Keratinocyte (primary cell): ENCODE measurements at regions not wholly inside any gene's neighbourhood (a gene's known extent, or its start where the extent isn't known, plus 50 kb on each side); places are given as distances from the start of the nearest gene placed in this dataset.

Source experiments
- DNase-seq: peaks from one replicate; pipeline ENCODE4 v3.0.0-alpha.2; 2011; ENCODE audit warnings: low read depth, missing footprints, low spot score
- FAIRE-seq: peaks from 2 replicates; lab custom pipeline; 2011; peaks lifted over from hg19 to GRCh38; lab: Jason Lieb, UNC
- H2AFZ ChIP-seq: 2 replicates; pipeline ENCODE4 v1.6.0; 2012; ENCODE audit warnings: low read length, control low read depth, inconsistent platforms; ENCODE audit not compliant: control insufficient read depth
- H3K27ac ChIP-seq: 2 replicates; pipeline ENCODE4 v1.5.1; 2011; ENCODE audit warnings: low read length; ENCODE audit not compliant: control insufficient read depth, insufficient read depth
- H3K27me3 ChIP-seq: 3 replicates; pipeline ENCODE4 v1.6.0; 2011; ENCODE audit warnings: low read length; ENCODE audit not compliant: control insufficient read depth, insufficient read depth; ENCODE audit errors: extremely low read depth
- H3K36me3 ChIP-seq, 2 experiments: 2 replicates in 1 of 2; 3 replicates in 1 of 2; pipeline ENCODE4 v1.5.1; 2011; ENCODE audit warnings: low read length in 2 of 2, mild to moderate bottlenecking in 1 of 2; ENCODE audit not compliant: control insufficient read depth in 2 of 2, insufficient read depth in 2 of 2; ENCODE audit errors: extremely low read depth in 1 of 2
- H3K4me1 ChIP-seq: 3 replicates; pipeline ENCODE4 v1.5.1; 2011; ENCODE audit warnings: low read length; ENCODE audit not compliant: control insufficient read depth, insufficient read depth; ENCODE audit errors: extremely low read depth
- H3K4me2 ChIP-seq: 3 replicates; pipeline ENCODE4 v1.6.0; 2011; ENCODE audit warnings: low read depth, low read length; ENCODE audit not compliant: control insufficient read depth, insufficient read depth; ENCODE audit errors: extremely low read depth
- H3K4me3 ChIP-seq, 3 experiments: fragments of 200-600 bp in 1 of 3; sonication (generic) in 1 of 3; 2 replicates in 2 of 3; 3 replicates in 1 of 3; pipeline ENCODE4 v1.5.1; 2011 to 2016; ENCODE audit warnings: low read length in 3 of 3, mild to moderate bottlenecking in 3 of 3, control low read depth in 2 of 3, inconsistent platforms in 1 of 3, low read depth in 1 of 3, mixed read lengths in 1 of 3, mixed run types in 1 of 3, moderate library complexity in 1 of 3; ENCODE audit not compliant: control insufficient read depth in 2 of 3, insufficient read depth in 2 of 3; ENCODE audit errors: extremely low read depth in 1 of 3
- H3K79me2 ChIP-seq: 2 replicates; pipeline ENCODE4 v1.6.0; 2012; ENCODE audit warnings: low read length; ENCODE audit not compliant: control insufficient read depth, insufficient read depth
- H3K9ac ChIP-seq: 3 replicates; pipeline ENCODE4 v1.6.0; 2011; ENCODE audit warnings: low read length; ENCODE audit not compliant: control insufficient read depth, insufficient read depth; ENCODE audit errors: extremely low read depth
- H3K9me1 ChIP-seq: 3 replicates; pipeline ENCODE4 v1.6.0; 2011; ENCODE audit warnings: low read length; ENCODE audit not compliant: control insufficient read depth, insufficient read depth; ENCODE audit errors: extremely low read depth
- H3K9me3 ChIP-seq: 2 replicates; pipeline ENCODE4 v1.5.1; 2012; ENCODE audit warnings: low read depth, low read length; ENCODE audit not compliant: control insufficient read depth
- H4K20me1 ChIP-seq: 3 replicates; pipeline ENCODE4 v1.6.0; 2011; ENCODE audit warnings: low read length; ENCODE audit not compliant: control insufficient read depth, insufficient read depth; ENCODE audit errors: extremely low read depth
- CTCF ChIP-seq, 3 experiments: IDR thresholded peaks in 1 of 3; conservative IDR thresholded peaks in 1 of 3; optimal IDR thresholded peaks in 1 of 3; 2 replicates in 2 of 3; 3 replicates in 1 of 3; pipeline versions ENCODE3 to v1.5.1; 2011; ENCODE audit warnings: low read length in 3 of 3, mild to moderate bottlenecking in 3 of 3, moderate library complexity in 2 of 3, control low read depth in 1 of 3, inconsistent platforms in 1 of 3; ENCODE audit not compliant: insufficient read depth in 2 of 3; ENCODE audit errors: extremely low read depth in 1 of 3
- EZH2 ChIP-seq: IDR thresholded peaks from one replicate; pipeline ENCODE4 v1.6.1; 2012; ENCODE audit warnings: inconsistent platforms, mild to moderate bottlenecking, low read length, moderate library complexity
- dilution Hi-C: fragments of 300-500 bp; cut with MboI; formaldehyde crosslinking; loops from one replicate; pipeline ENCODE4 v1.7.0; 2020; ENCODE audit warnings: low sequenced_read_pairs; ENCODE audit not compliant: extremely low pct_ligation_motif_present

GRCh38 chr17:13759518-13760335 lies 158.0 kb upstream of the HS3ST3A1 start:
- H3K9ac ChIP-seq: no peak overlapping the region
- no peak overlapping the region for H3K4me3 ChIP-seq
- H3K4me2 ChIP-seq: no peak overlapping the region
- dilution Hi-C loops: no loop called here
- no peaks in the 10 kb centered on the region for H3K27me3 ChIP-seq
- H3K9me3 ChIP-seq: no peaks in the 10 kb centered on the region
- no peak overlapping the region for H3K27ac ChIP-seq
- TF ChIP-seq CTCF (optimal IDR thresholded peaks at IDR 0.05 in 1 of 3, IDR thresholded peaks at IDR 0.05 in 1 of 3, conservative IDR thresholded peaks at IDR 0.05 in 1 of 3; ENCODE audit: extremely low read depth in 1 of 3, insufficient read depth in 2 of 3, low read length in 3 of 3) (no peak), EZH2 (no peak)
- H3K4me1 ChIP-seq: no peaks in the 10 kb centered on the region
- DNase-seq (no peak), FAIRE-seq (no peak)
- H3K36me3 ChIP-seq: no peaks in the 10 kb centered on the region
- no peaks in the 10 kb centered on the region for H3K79me2 ChIP-seq
- H2AFZ ChIP-seq: no peak overlapping the region
- H3K9me1 ChIP-seq: no peaks in the 10 kb centered on the region
- H4K20me1 ChIP-seq: no peaks in the 10 kb centered on the region

GRCh38 chr17:13761038-13761603 lies 159.4 kb upstream of the HS3ST3A1 start:
- dilution Hi-C loops: no loop called here
- no peak for TF ChIP-seq EZH2
- no peak for TF ChIP-seq CTCF (optimal IDR thresholded peaks at IDR 0.05 in 1 of 3, IDR thresholded peaks at IDR 0.05 in 1 of 3, conservative IDR thresholded peaks at IDR 0.05 in 1 of 3; ENCODE audit: extremely low read depth in 1 of 3, insufficient read depth in 2 of 3, low read length in 3 of 3)
- Histone ChIP-seq H2AFZ (no peak overlapping the region), H3K9me3 (no peaks in the 10 kb centered on the region), H3K9me1 (no peaks in the 10 kb centered on the region), H4K20me1 (no peaks in the 10 kb centered on the region), H3K27ac (no peak overlapping the region), H3K4me2 (no peak overlapping the region), H3K36me3 (no peaks in the 10 kb centered on the region), H3K9ac (no peak overlapping the region), H3K4me1 (peaks cover 9% of the 10 kb centered on the region), H3K4me3 (no peak overlapping the region), H3K27me3 (no peaks in the 10 kb centered on the region), H3K79me2 (no peaks in the 10 kb centered on the region)
- DNase-seq: no peak
- FAIRE-seq: no peak
